AG20443 (cell line): ENCODE measurements at regions not wholly inside any gene's neighbourhood (a gene's known extent, or its start where the extent isn't known, plus 50 kb on each side); places are given as distances from the start of the nearest gene placed in this dataset.
A peak's percentile ranks its signal among the peaks of the same experiment; 100 is the strongest.

Experiments used
- DNase-seq: peaks from one replicate; pipeline ENCODE4 v3.0.0; 2012; ENCODE audit warnings: low spot score, mixed read lengths

- no peak for DNase-seq
Measured at GRCh38 chr5:53366245-53366644, 114.2 kb upstream of the FST start.

GRCh38 chr5:53367727-53368126 lies 112.7 kb upstream of the FST start:
- no peak for DNase-seq

GRCh38 chr5:53368516-53368915 lies 111.9 kb upstream of the FST start:
- no peak for DNase-seq

- DNase-seq, result no peak
Measured at GRCh38 chr5:53368966-53369605, 111.3 kb upstream of the FST start.

GRCh38 chr5:53369681-53370080 lies 110.7 kb upstream of the FST start:
- DNase-seq, result no peak

GRCh38 chr5:53373451-53374158 lies 106.8 kb upstream of the FST start:
- DNase-seq, result no peak

GRCh38 chr5:53376853-53377252 lies 103.6 kb upstream of the FST start:
- no peak for DNase-seq

GRCh38 chr5:53378190-53378589 lies 102.2 kb upstream of the FST start:
- DNase-seq, result no peak

- DNase-seq, result peak; percentile 31
Measured at GRCh38 chr5:53378590-53379247, 101.7 kb upstream of the FST start.

GRCh38 chr5:53386341-53386740 lies 94.1 kb upstream of the FST start:
- DNase-seq, result no peak

GRCh38 chr5:53389093-53389492 lies 91.3 kb upstream of the FST start:
- DNase-seq, result no peak

- DNase-seq, result no peak
Measured at GRCh38 chr5:53392073-53392472, 88.4 kb upstream of the FST start.

- DNase-seq, result no peak
Measured at GRCh38 chr5:53394808-53395207, 85.6 kb upstream of the FST start.

GRCh38 chr5:53397141-53397757 lies 83.2 kb upstream of the FST start:
- no peak for DNase-seq

- peak; percentile 32 for DNase-seq
Measured at GRCh38 chr5:53397845-53398244, 82.6 kb upstream of the FST start.

- peak; percentile 25 for DNase-seq
Measured at GRCh38 chr5:53399926-53400697, 80.3 kb upstream of the FST start.

GRCh38 chr5:53403291-53403690 lies 77.1 kb upstream of the FST start:
- no peak for DNase-seq

GRCh38 chr5:53403758-53404157 lies 76.7 kb upstream of the FST start:
- DNase-seq, result no peak

GRCh38 chr5:53405396-53405795 lies 75.0 kb upstream of the FST start:
- DNase-seq, result no peak

GRCh38 chr5:53406630-53407316 lies 73.7 kb upstream of the FST start:
- DNase-seq, result peak; percentile 48

GRCh38 chr5:53407373-53407772 lies 73.1 kb upstream of the FST start:
- DNase-seq, result no peak

GRCh38 chr5:53411388-53411787 lies 69.0 kb upstream of the FST start:
- DNase-seq, result no peak
